Fibroblast of skin of back (primary cell): ENCODE measurements at regions not wholly inside any gene's neighbourhood (a gene's known extent, or its start where the extent isn't known, plus 50 kb on each side); places are given as distances from the start of the nearest gene placed in this dataset.
A peak's percentile ranks its signal among the peaks of the same experiment; 100 is the strongest.

ENCODE experiments used
- DNase-seq: peaks from one replicate; pipeline ENCODE4 v3.0.0-alpha.2; 2013

- no peak for DNase-seq
These were observed 108.2 kb upstream of the NAV3 start for GRCh38 chr12:77722536-77722935.

DNA sequence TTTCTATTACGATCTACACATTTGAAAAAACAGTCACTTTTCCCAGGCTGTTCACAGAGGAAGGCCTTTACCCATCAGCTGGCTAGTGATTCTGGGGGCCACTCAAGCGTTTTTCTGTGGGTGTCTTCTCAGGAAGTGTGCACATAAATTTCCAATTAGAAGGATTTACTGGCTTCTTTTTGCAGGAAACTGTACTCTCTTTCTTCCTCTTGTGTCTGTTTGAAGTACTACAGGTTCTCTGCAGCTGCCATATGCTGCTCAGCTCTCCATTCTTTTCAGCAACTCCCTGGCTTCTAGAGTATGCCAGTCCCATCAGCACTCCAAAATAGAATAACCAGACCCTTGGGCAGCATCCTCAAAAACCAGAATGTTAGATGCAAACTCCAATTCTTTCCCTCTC, 110.4 kb upstream of the NAV3 start:
- DNase-seq: no peak

DNA sequence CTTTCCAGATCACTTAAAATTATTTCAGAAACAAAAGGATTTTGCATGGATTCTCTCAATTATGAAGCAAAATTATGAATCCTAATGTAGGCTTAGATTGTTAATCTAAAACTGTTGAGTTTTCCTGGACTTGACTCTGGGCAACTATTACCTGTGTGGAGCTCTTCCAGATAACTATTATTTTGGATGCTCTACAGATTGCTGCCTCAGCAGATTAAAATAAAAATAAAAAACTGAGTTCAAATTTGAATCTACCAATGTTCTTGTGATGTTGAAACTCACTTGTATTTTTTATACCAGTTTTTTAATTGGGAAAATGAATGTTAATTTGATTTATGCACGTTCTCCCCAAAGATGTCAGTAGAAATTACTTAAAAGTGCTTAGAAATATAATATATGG, 120.5 kb upstream of the NAV3 start:
- no peak for DNase-seq

DNA sequence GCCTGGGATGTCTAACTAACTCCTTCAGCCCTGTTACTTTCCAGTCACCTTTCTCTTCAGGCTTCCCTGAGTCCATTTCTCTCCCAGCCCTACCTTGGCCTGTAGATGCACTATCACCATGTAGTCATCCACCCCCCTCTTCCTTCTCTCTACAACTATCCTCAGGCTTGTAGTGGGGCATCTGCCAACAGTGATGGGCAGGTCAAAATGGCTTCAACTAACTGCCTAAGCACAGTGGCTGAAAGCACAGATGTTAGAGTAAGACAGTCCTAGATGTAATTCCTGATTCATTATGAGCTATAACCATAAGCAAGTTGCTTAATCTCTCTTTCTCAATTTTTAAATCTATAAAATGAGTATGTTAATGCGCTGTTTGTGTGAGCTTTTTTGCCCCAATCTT, 133.6 kb upstream of the NAV3 start:
- DNase-seq: no peak

GRCh38 chr12:77696183-77696582, 134.5 kb upstream of the NAV3 start:
- DNase-seq: no peak

DNA sequence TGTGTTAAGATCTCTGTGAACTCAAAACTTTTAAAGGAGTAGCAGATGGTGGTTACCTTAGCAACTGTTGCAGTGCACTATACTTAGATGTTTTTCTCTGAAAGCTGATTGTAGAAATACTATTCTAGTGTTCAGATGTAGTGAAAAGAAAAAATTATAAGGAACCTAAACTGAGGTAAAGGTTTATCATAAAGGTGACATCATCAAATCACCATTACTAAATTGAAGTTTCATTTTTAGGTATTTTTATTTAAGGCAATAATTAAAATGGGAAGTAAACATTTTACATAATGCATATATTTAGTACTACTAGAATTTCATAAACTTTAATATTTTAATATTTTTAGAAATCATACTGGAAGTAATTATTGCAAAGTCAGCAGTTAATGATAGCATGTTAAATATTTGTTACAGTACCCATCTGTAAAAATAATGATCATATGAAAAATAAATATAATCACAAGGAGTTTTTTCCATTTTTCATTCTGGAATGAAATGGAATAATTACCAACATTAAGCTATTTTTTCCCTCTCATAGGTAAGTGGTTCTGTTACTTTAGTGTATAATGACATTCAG, 141.1 kb upstream of the NAV3 start:
- DNase-seq: no peak

- no peak for DNase-seq
These were observed 143.4 kb upstream of the NAV3 start for GRCh38 chr12:77687321-77687720.

DNA sequence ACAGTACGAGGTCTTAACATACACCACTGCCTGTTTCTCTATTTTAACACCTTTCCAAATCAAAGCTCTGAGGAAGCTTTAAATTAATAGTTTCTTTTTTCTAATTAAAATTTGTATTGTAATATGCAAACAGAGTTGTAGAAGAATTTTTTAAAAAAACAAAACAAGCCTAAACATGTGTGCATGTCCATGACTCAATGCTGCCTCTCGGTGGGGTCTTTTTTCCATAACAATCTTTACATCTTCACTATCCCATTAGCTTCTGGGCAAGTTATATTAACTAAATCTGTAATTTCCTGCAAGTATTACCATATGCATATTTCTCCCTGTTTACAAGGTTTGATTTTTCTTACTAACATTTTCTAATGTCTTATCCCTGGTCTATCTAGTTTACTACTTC, 143.9 kb upstream of the NAV3 start:
- DNase-seq: peak; percentile 32

- DNase-seq: peak; percentile 24
These were observed 144.8 kb upstream of the NAV3 start for GRCh38 chr12:77685901-77686300.

DNA sequence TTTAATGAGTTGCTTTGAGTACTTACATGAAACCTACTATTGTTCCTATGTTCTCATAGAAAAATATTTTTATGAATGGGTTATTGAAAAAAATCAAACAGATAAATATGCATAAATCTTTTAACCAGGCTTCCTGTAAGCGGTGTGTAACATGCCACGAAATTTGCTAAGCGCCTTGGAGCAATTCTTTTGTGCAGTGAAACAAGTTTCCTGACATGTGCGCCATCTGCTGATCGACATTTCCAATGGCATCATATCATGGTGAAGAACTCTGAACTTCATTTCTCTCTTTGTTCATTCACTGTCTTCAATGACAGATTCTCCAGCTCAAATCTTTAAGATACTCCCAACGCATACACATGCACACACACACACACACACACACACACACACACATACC, 145.6 kb upstream of the NAV3 start:
- peak; percentile 79 for DNase-seq

DNA sequence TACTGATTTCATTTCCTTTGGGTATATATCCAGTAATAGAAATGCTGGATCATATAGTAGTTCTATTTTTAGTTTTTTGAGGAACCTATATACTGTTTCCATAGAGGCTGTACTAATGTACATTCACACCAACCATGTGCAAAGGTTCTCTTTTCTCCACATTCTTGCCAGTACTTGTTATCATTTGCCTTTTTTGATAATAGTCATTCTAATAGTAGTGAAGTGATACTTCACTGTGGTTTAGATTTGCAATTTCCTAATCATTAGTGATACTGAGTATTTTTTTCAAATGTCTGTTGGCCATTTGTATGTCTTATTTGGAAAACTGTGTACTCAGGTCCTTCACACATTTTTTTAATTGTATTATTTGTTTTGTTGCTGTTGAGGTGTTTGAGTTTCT, 148.2 kb upstream of the NAV3 start:
- no peak for DNase-seq

- DNase-seq: no peak
These were observed 149.0 kb upstream of the NAV3 start for GRCh38 chr12:77681726-77682125.

DNA sequence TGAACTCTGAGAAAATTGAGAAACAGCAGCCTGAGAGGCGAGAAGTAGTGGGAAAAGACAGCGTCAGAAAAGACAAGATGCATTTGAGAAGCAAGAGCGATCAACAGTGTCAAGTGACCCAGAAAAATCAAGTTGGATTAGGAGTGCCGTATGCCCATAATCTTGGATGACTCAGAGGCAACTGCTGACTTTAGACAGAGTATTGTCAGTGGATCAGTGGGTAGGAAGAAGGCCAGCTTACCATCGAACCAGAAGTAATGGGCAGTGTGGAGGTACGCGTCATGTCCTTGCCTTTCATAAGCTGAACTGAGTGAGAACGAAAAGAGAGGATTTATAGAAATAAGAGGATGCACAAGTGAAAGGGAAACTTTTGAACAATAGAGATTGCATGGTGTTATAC, 151.0 kb upstream of the NAV3 start:
- no peak for DNase-seq

DNA sequence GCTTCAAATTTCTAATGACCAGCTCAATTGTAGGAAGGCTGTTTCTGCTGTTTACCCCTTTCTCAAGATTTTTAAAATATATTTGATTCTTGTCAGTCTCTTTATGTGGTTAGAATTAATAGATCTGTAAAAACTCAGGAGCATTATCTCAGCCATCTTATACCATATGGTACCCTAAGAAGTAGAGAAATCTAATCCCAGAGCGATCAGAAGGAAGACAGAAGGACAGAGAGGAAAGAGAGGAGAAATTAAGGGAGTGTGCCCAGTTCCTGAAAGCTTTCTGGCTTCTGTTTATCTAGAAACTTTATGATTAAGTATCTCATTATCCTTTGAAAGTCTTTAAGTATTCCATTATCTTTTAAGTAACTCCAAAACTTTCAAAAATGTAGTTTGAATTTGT, 152.1 kb upstream of the NAV3 start:
- no peak for DNase-seq

- DNase-seq: peak; percentile 50
These were observed 163.6 kb upstream of the NAV3 start for GRCh38 chr12:77667101-77667500.

DNA sequence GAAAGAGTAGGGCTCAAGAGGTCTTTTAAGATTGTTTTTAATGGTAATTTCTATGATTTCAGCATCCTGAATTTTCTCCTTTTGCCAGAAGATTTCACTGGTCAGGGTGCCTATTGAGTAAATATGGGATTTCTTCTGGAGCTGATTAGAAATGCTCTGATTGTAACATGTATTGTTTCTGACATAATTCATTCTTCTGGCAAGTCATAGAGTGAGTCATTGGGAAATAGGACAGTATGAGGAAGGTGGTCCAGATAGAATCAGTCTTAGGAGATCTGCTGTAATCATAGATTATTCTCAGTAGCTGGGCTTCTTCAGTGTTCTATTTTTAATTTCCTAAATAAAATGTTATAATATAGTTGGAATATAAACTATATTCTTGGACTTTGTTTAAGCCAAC, 182.0 kb upstream of the NAV3 start:
- DNase-seq: peak; percentile 15

DNA sequence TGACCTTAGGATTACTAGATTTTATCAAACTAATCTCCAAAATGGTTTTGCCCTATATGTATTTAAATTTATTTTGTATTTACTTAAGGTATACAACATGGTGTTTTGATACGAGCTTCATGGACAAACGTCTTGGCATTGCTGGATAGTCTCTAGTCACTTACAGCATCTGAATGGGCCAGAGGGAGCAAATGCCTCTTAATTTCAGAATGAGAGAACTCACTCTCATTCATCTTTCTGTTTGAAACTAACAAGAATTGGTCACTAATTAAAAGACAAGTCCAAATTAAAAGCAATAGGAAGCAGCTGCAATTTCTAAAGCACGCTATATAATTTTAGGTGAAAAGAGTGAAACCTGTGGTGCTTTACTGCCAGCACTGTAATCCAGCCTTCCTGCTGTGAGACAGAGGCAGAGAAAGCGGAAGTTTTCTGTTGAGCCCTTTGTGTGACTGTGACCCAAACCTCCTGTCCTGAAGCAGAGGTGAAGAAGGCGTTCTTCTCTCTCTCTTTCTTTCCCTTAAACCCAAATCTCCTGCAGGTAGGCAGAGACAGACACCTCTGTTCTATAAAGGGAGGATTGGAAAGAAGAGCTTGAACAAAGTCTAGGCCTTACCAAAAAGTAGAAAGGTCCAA, 184.6 kb upstream of the NAV3 start:
- no peak for DNase-seq

DNA sequence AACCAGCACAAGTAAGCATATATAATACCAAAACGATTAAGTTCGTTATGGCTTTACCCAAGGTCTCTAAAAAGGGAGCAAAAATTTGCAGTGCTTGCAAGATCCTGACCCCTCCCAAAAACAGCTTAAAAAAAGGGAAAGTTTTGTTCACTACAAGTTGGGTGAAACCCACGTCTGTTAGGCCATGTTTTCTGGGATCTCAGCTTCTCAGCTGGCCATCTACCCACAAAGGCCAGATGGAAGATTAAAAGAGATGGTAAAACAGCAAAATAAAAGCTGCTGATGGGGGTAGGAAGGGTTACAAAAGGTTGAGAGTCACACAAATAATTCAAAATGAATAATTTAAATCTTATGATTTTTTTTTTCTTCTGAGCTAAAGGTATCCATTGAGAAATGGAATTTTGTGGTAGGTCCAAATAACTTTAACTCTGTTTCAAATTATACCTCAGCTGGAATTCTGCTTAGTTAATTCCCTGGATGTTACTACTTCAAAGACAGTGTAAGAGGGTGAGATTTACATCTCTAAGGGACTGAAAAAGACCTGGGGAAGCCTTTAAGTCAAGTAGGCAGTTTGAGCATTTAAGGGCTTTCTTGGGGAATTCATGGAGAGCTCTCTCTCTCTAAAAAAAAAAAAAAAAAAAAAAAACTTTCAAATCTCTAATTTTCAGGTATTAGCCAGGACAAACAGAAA, 185.6 kb upstream of the NAV3 start:
- DNase-seq: no peak

DNA sequence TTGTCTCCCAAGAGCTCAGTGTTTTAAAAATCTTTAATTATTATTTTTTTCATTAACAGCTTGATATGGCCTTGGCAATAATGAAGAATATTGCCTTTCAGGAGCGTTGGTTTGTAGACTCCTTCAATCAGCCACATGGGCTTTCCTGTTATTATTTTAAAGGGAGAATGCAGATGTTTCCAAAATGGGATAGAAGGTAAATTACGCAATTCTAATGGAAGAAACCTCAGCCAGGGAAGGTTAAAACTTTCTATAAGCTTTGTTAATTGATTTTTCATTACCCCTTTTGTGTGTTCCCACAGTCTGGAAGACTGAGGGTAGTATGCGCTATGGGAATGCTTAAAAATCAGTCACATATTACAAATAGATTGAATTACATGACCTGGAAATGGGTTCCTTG, 188.4 kb upstream of the NAV3 start:
- DNase-seq: no peak

GRCh38 chr12:77640356-77640755, 190.3 kb upstream of the NAV3 start:
- no peak for DNase-seq

DNA sequence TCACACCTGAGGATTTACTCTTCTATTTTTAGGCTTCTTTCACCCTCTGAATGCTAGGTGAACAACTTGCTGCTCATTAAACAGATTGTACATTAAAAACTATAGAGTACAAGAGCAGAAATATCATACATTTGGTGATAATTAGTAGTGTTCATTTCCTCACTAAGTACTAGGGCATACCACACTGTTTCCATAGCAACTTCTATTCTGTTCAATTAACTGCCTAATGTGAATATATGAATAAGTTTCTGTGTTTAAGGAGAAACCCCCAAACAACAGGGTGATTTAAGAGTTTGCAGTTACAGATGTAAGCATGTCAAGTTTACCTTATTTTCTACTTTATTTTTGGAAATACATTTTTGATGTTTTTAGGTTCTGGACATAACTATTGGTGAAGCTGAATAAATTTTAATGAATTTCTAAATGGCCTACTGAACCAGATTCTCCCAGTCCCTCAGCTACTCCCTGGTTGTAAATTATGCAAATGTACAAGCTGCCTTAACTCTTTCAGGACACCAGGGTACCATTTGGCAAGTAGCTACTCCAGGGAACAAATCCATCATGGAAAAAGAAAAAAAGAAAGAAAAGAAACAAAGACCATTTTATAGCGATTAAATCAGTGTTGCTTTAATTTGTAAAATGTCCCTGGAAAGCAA, 199.8 kb upstream of the NAV3 start:
- no peak for DNase-seq

DNA sequence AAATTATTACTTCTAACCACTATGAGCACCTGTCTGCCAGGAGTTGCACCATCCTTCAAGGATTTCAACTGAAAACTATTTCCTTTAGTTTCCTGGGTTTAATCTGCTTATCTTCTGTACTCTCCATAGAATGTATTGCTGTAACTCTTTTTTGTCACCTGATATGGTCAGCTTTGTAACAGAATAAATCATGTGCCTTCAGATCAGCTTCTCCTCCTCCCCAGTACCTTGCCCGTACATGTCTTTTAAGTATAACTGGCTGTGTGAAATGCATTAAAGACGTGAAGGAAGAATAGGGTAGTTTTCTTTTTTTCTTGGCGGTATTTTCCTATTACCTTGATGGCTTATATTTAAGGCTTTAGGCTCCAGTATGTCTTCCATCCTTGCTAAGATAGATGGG, 200.3 kb upstream of the NAV3 start:
- no peak for DNase-seq

DNA sequence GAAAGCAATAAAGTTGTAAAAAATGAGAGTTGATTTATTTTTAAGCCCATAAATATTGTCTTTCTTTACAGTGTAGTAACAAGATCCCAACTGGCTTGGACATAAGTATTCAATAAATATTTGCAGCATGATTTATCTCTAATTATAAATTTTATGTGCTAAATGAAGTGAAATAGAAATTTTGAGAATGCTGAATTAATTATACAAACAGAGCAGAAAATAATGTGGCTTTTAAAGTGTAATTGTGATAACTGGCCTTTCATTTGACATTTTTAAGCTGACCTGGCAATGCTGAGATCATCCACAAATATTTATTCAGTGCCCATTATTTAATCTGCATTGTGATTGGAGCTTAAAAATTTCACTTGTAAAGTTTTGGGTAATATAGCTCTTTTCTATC, 201.6 kb upstream of the NAV3 start:
- DNase-seq: no peak

GRCh38 chr12:77625441-77625840, 205.3 kb upstream of the NAV3 start:
- DNase-seq: peak; percentile 95
